Caco-2 (cell line): ENCODE measurements at regions not wholly inside any gene's neighbourhood (a gene's known extent, or its start where the extent isn't known, plus 50 kb on each side); places are given as distances from the start of the nearest gene placed in this dataset.

Experiments
- BruUV-seq: library from RNA; stranded (reverse); fragments of 400-500 nt; replicated peaks from 2 replicates; lab custom pipeline; 2021; lab: Mats Ljungman, UMichigan
- CTCF ChIA-PET: fragments of 300-600 bp; sonication (Branson Sonifier 250); formaldehyde crosslinking; loops from one replicate; lab custom pipeline; 2022; ENCODE audit warnings: antibody characterized with exemption; lab: Charles Lee
- POLR2A ChIA-PET: fragments of 300-600 bp; sonication (Branson Sonifier 250); formaldehyde crosslinking; loops from one replicate; lab custom pipeline; 2022; ENCODE audit warnings: antibody characterized with exemption; lab: Charles Lee
- DNase-seq, 2 experiments: peaks; one replicate each; pipeline versions ENCODE4 v3.0.0 to v3.0.0-alpha.2; 2020 to 2022
- H3K27me3 ChIP-seq: replicated peaks from 2 replicates; pipeline ENCODE4 v1.6.0; 2011; ENCODE audit warnings: low read length; ENCODE audit not compliant: control insufficient read depth, insufficient read depth
- H3K36me3 ChIP-seq: 2 replicates; pipeline ENCODE4 v1.5.1; 2011; ENCODE audit warnings: low read length; ENCODE audit not compliant: control insufficient read depth, insufficient read depth
- H3K4me1 ChIP-seq: fragments of 250-450 bp; sonication (Bioruptor Pico); 2 replicates; pipeline ENCODE4 v1.5.1; 2020; ENCODE audit warnings: mild to moderate bottlenecking
- H3K4me3 ChIP-seq: 2 replicates; pipeline ENCODE4 v1.5.1; 2011; ENCODE audit warnings: low read depth, mild to moderate bottlenecking, control low read depth, low read length
- H3K9me3 ChIP-seq: fragments of 250-450 bp; sonication (Bioruptor Pico); 2 replicates; pipeline ENCODE4 v1.5.1; 2020; ENCODE audit warnings: mild to moderate bottlenecking, moderate library complexity
- H3K27ac Mint-ChIP-seq: one replicate; pipeline ENCODE4 v1.8.0; 2022; ENCODE audit warnings: mixed read lengths; ENCODE audit not compliant: unreplicated experiment
- H3K27me3 Mint-ChIP-seq: one replicate; pipeline ENCODE4 v1.8.0; 2022; ENCODE audit warnings: mixed read lengths; ENCODE audit not compliant: insufficient read depth, unreplicated experiment
- H3K36me3 Mint-ChIP-seq: one replicate; pipeline ENCODE4 v1.8.0; 2022; ENCODE audit warnings: mild to moderate bottlenecking, mixed read lengths; ENCODE audit not compliant: insufficient read depth, unreplicated experiment
- H3K4me1 Mint-ChIP-seq: one replicate; pipeline ENCODE4 v1.8.0; 2022; ENCODE audit warnings: low read depth, mixed read lengths; ENCODE audit not compliant: unreplicated experiment
- H3K4me3 Mint-ChIP-seq: one replicate; pipeline ENCODE4 v1.8.0; 2022; ENCODE audit warnings: mild to moderate bottlenecking, moderate library complexity, mixed read lengths; ENCODE audit not compliant: unreplicated experiment
- H3K9me3 Mint-ChIP-seq: one replicate; pipeline ENCODE4 v1.8.0; 2022; ENCODE audit warnings: mixed read lengths; ENCODE audit not compliant: unreplicated experiment
- intact Hi-C: fragments of 100-400 bp; cut with micrococcal nuclease; formaldehyde crosslinking; loops from one replicate; pipeline ENCODE4 v1.10.0; 2022; ENCODE audit not compliant: unreplicated experiment
- TF ChIP-seq, protein P1 (sequence below), 2 experiments: fragments of 200-600 bp in 1 of 2; IDR thresholded peaks; 1 replicate in 1 of 2; 2 replicates in 1 of 2; pipeline versions ENCODE4 v1.5.1 to v1.8.0; 2011 to 2022; ENCODE audit warnings: antibody characterized with exemption in 1 of 2, control low read depth in 1 of 2, inconsistent platforms in 1 of 2, low read depth in 1 of 2, low read length in 1 of 2, mild to moderate bottlenecking in 1 of 2, moderate library complexity in 1 of 2; ENCODE audit not compliant: insufficient read depth in 1 of 2, severe bottlenecking in 1 of 2, unreplicated experiment in 1 of 2

DNA sequence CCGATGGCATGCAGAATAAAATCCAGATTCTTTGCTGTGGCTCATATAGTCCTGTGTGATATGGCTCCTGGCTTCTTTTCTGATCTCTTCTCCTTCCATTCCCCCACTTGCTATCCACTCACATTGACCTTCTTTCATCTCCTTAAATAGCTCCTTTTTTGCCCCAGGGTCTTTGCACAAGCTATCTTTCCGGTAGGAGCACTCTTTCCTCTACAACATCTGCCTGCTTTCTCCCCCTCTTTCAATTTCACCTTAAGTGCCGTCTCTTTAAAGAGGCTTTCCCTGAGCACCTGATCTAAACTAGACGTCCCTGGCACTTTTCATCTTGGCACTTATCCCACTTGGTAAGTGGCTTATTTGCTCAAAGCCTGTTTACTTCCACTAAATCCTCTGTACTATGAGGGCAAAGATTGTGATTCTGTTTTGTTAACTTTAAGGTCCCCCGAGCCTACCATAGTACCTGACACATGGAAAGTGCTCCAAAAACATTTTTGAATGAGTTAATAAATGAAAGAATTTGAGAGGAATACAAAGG is 323.3 kb upstream of the TLE3 start:
- no TSS peak for BruUV-seq
- Mint-ChIP-seq H3K4me3 (no peak overlapping the region), H3K4me1 (peaks cover 8% of the 10 kb centered on the region), H3K9me3 (no peaks in the 10 kb centered on the region), H3K27ac (no peak overlapping the region), H3K36me3 (no peaks in the 10 kb centered on the region), H3K27me3 (no peaks in the 10 kb centered on the region)
- Histone ChIP-seq H3K27me3 (no peaks in the 10 kb centered on the region), H3K9me3 (no peaks in the 10 kb centered on the region), H3K4me1 (no peaks in the 10 kb centered on the region), H3K4me3 (no peak overlapping the region), H3K36me3 (no peaks in the 10 kb centered on the region)
- TF ChIP-seq, protein P1, sequence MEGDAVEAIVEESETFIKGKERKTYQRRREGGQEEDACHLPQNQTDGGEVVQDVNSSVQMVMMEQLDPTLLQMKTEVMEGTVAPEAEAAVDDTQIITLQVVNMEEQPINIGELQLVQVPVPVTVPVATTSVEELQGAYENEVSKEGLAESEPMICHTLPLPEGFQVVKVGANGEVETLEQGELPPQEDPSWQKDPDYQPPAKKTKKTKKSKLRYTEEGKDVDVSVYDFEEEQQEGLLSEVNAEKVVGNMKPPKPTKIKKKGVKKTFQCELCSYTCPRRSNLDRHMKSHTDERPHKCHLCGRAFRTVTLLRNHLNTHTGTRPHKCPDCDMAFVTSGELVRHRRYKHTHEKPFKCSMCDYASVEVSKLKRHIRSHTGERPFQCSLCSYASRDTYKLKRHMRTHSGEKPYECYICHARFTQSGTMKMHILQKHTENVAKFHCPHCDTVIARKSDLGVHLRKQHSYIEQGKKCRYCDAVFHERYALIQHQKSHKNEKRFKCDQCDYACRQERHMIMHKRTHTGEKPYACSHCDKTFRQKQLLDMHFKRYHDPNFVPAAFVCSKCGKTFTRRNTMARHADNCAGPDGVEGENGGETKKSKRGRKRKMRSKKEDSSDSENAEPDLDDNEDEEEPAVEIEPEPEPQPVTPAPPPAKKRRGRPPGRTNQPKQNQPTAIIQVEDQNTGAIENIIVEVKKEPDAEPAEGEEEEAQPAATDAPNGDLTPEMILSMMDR (IDR thresholded peaks at IDR 0.05; ENCODE audit: insufficient read depth in 1 of 2, low read depth in 1 of 2, low read length in 1 of 2, severe bottlenecking in 1 of 2, unreplicated experiment in 1 of 2), result no peak
- POLR2A ChIA-PET, result no interaction called here
- intact Hi-C loops, result no loop called here
- no peak for DNase-seq
- CTCF ChIA-PET, result interaction anchor here (1.1 kb wide), 1 partner anchor 46 kb away, joined by 3 read pairs; no protein-coding TSS in a partner anchor

DNA sequence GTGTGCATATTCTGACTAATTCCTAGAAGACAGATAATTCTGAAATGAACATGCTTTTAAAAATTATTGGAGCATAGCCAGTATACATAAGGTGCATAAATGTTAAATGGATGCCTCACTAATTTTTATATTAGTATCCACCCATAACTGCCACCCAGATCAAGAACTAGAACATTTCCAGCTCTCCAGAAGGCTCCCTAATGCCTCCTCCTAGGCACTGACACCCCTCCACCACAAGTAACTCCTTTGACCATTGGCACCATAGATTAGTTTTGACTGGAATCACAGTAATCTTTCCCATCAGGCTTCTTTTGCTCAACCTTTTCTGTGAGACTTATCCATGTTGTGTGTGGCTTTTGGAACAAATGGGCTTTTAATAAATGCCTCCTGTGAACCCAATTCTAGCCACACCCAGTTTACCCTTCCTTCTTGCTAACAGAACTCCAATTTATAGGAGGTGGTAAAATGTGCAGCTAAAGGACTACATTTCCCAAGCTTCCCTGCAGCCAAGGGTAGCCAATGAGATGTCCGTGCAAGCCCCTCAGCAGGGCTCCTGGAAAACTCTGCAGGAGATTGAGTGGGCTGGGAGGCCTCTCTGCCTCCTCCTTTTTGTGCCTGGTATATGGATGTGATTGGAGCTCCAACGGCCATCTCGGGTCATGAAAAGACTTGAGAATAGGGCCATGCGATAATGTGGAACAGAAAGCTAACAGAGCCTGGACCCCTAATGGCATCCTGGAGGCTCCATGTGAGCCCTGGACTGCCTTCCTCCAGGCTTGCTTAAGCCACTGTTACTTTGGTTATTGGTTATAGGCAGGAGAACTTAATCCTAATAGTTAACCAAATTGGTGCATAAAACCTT is 322.6 kb upstream of the TLE3 start:
- H3K27me3 Mint-ChIP-seq, result no peaks in the 10 kb centered on the region
- BruUV-seq, result no TSS peak
- no peaks in the 10 kb centered on the region for H3K36me3 ChIP-seq

DNA sequence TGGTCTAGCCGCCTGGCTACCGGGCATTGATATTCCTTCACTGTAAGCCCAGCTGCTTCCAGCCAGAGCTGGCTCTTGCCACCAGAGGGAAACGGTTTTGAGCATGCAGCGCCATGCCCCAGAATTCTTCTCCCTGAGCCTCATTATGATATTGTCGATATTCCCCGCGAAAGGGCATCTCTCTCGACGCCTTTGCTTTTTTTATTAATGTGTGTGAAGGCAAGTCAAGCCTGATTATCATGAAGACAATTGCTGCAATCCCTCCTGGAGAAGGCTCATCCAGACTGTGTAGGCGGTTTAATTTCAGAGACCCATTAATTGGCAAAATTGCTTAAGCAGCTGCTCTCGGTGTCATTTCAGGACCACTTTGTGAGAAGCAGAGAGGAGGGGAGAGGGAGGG is 321.2 kb upstream of the TLE3 start:
- H3K27ac Mint-ChIP-seq, result no peak overlapping the region

More for the DNA sequence above, 322.6 kb upstream of the TLE3 start:
- Mint-ChIP-seq H3K27ac (no peak overlapping the region), H3K9me3 (no peaks in the 10 kb centered on the region), H3K4me1 (peaks cover 8% of the 10 kb centered on the region), H3K4me3 (no peak overlapping the region), H3K36me3 (no peaks in the 10 kb centered on the region)
- ChIA-PET POLR2A (no interaction called here), CTCF (interaction anchor here (1.1 kb wide), 1 partner anchor 47 kb away, joined by 3 read pairs; no protein-coding TSS in a partner anchor)
- H3K4me1 ChIP-seq, result no peaks in the 10 kb centered on the region
- TF ChIP-seq, protein P1 (IDR thresholded peaks at IDR 0.05; ENCODE audit: insufficient read depth in 1 of 2, low read depth in 1 of 2, low read length in 1 of 2, severe bottlenecking in 1 of 2, unreplicated experiment in 1 of 2), result no peak
- H3K27me3 ChIP-seq, result no peaks in the 10 kb centered on the region
- intact Hi-C loops, result no loop called here
- no peak overlapping the region for H3K4me3 ChIP-seq
- no peak for DNase-seq
- no peaks in the 10 kb centered on the region for H3K9me3 ChIP-seq

More for the DNA sequence above, 321.2 kb upstream of the TLE3 start:
- ChIA-PET CTCF (no interaction called here), POLR2A (no interaction called here)
- Mint-ChIP-seq H3K36me3 (no peaks in the 10 kb centered on the region), H3K4me1 (peaks cover 8% of the 10 kb centered on the region), H3K9me3 (no peaks in the 10 kb centered on the region), H3K4me3 (no peak overlapping the region), H3K27me3 (no peaks in the 10 kb centered on the region)
- Histone ChIP-seq H3K9me3 (no peaks in the 10 kb centered on the region), H3K4me1 (no peaks in the 10 kb centered on the region), H3K4me3 (no peak overlapping the region), H3K36me3 (no peaks in the 10 kb centered on the region), H3K27me3 (no peaks in the 10 kb centered on the region)
- intact Hi-C loops, result no loop called here
- DNase-seq, result no peak
- no TSS peak for BruUV-seq
- TF ChIP-seq, protein P1 (IDR thresholded peaks at IDR 0.05; ENCODE audit: insufficient read depth in 1 of 2, low read depth in 1 of 2, low read length in 1 of 2, severe bottlenecking in 1 of 2, unreplicated experiment in 1 of 2), result no peak
